Spleen (tissue), 11 donors: ENCODE measurements at regions not wholly inside any gene's neighbourhood (a gene's known extent, or its start where the extent isn't known, plus 50 kb on each side); places are given as distances from the start of the nearest gene placed in this dataset.

Source experiments
- DNase-seq: peaks from one replicate; pipeline ENCODE4 v3.0.0-alpha.2; 2020
- H3K27ac ChIP-seq, 8 donors: fragments of 200-600 bp; sonication (generic) in 7 of 8; 1 replicate in 4 of 8; 2 replicates in 4 of 8; pipeline versions ENCODE4 v1.5.0 to v1.8.0; 2016 to 2021; ENCODE audit warnings: inconsistent platforms in 4 of 8, mild to moderate bottlenecking in 4 of 8, moderate library complexity in 1 of 8
- H3K27me3 ChIP-seq, 7 donors: fragments of 200-600 bp; sonication (generic) in 6 of 7; replicated peaks in 1 of 7; 1 replicate in 4 of 7; 2 replicates in 3 of 7; pipeline versions ENCODE4 v1.5.0 to v1.8.0; 2016 to 2021; ENCODE audit warnings: inconsistent platforms in 3 of 7, mild to moderate bottlenecking in 1 of 7
- H3K36me3 ChIP-seq, 6 donors: fragments of 200-600 bp; sonication (generic) in 5 of 6; 1 replicate in 4 of 6; 2 replicates in 2 of 6; pipeline versions ENCODE4 v1.5.0 to v1.8.0; 2016 to 2021; ENCODE audit warnings: inconsistent platforms in 2 of 6
- H3K4me1 ChIP-seq, 6 donors: fragments of 200-600 bp; sonication (generic) in 5 of 6; 1 replicate in 3 of 6; 2 replicates in 3 of 6; pipeline versions ENCODE4 v1.5.0 to v1.8.0; 2016 to 2021; ENCODE audit warnings: inconsistent platforms in 3 of 6
- H3K4me3 ChIP-seq, 8 donors: fragments of 200-600 bp; sonication (generic) in 7 of 8; 1 replicate in 4 of 8; 2 replicates in 4 of 8; pipeline versions ENCODE4 v1.5.0 to v1.8.0; 2016 to 2021; ENCODE audit warnings: inconsistent platforms in 4 of 8, mild to moderate bottlenecking in 4 of 8, moderate library complexity in 2 of 8
- H3K9me3 ChIP-seq, 8 donors: fragments of 200-600 bp; sonication (generic) in 7 of 8; 1 replicate in 4 of 8; 2 replicates in 4 of 8; pipeline versions ENCODE4 v1.5.0 to v1.8.0; 2016 to 2021; ENCODE audit warnings: inconsistent platforms in 4 of 8
- POLR2A ChIP-seq, 3 donors: fragments of 450-650 bp; IDR thresholded peaks; one replicate each; pipeline ENCODE4 v1.5.1; 2017; ENCODE audit warnings: antibody characterized with exemption in 3 of 3, mild to moderate bottlenecking in 1 of 3
- POLR2AphosphoS5 ChIP-seq, 3 donors: sonication (generic); formaldehyde crosslinking; IDR thresholded peaks; one replicate each; pipeline ENCODE4 v1.5.1; 2017; ENCODE audit warnings: antibody characterized with exemption in 3 of 3
- WGBS, 5 donors: extraction: QIAGEN DNeasy Blood & Tissue Kit in 3 of 5; methylation state at CpG; one replicate each; pipeline versions ENCODE4 v1.1.5 to v1.1.7; 2013 to 2018; 5-methylcytosine and 5-hydroxymethylcytosine counted together
- intact Hi-C: fragments of 100-400 bp; cut with DNase I; formaldehyde crosslinking; loops from one replicate; pipeline ENCODE4 v1.15.0; 2023; ENCODE audit warnings: low total_unique reads
- TF ChIP-seq, protein P1 (sequence below), 11 experiments: fragments of 200-600 bp in 7 of 11; fragments of 450-650 bp in 4 of 11; sonication (generic) in 4 of 11; IDR thresholded peaks in 8 of 11; conservative IDR thresholded peaks in 3 of 11; 1 replicate in 7 of 11; 2 replicates in 4 of 11; pipeline versions ENCODE4 v1.4.0 to v1.8.0; 2016 to 2021; ENCODE audit warnings: antibody characterized with exemption in 11 of 11, inconsistent platforms in 4 of 11, mild to moderate bottlenecking in 1 of 11
- donor health status: healthy with polysubstance abuse.
- donor health status: DM: no; HTN: no; CAD: no; lungs with moderate emphysema.
- donor health status: DM: no; HTN: no; CAD: no.
- donor health status: Bipolar disorder and iron deficiency.
- donor health status: healthy.
- donor health status: DM: no; HTN: no; CAD: no.
- donor health status: DM: yes; HTN: yes; CAD: no.

DNA sequence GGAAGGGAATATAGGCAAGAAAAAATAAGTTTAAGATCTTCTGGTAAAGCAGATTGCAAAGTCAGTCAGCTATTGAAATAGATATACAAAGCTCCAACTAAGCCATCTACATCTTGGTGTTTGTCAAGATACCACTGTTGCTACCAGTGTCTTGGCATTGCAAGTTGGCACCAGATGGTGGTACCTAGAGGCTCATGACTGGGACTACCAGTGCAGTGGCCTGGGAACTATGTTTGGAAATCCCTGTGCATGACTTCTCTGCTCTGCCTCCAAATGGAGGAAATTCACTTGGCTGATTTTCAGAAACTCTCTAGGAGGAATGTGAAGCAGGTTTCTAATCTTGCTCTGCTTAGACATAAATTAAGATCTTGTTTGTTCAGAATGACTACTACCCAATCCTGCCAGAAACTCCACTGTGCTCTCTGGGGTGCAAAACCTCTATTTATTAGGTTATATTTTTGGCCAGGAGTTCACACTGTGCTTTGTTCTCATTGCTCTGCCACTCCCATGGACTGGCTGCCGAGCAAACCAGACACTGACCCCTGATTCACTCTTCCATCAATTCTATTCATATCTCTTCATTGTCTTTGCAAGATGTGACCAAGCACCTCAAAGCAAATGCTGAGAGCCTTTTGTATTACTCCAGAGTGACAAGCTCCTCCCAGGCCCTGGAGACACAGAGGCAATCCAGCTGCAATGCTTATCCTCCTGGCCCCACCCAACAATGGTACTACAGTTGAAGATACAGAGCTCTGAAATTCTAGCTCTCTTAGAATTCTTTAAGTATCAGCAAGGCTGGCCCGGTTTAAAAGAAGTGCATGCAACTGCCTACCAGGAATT, 272.3 kb upstream of the FGF16 start:
- Histone ChIP-seq H3K4me1 (no peaks in the 10 kb centered on the region), H3K27ac (no peak overlapping the region), H3K36me3 (no peaks in the 10 kb centered on the region), H3K9me3 (no peaks in the 10 kb centered on the region), H3K27me3 (no peaks in the 10 kb centered on the region), H3K4me3 (no peak overlapping the region)
- WGBS, 5 donors = 57 to 90% (median 68%) methylated on average over 2 of the region's 2 CpGs
- TF ChIP-seq, protein P1, sequence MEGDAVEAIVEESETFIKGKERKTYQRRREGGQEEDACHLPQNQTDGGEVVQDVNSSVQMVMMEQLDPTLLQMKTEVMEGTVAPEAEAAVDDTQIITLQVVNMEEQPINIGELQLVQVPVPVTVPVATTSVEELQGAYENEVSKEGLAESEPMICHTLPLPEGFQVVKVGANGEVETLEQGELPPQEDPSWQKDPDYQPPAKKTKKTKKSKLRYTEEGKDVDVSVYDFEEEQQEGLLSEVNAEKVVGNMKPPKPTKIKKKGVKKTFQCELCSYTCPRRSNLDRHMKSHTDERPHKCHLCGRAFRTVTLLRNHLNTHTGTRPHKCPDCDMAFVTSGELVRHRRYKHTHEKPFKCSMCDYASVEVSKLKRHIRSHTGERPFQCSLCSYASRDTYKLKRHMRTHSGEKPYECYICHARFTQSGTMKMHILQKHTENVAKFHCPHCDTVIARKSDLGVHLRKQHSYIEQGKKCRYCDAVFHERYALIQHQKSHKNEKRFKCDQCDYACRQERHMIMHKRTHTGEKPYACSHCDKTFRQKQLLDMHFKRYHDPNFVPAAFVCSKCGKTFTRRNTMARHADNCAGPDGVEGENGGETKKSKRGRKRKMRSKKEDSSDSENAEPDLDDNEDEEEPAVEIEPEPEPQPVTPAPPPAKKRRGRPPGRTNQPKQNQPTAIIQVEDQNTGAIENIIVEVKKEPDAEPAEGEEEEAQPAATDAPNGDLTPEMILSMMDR (IDR thresholded peaks at IDR 0.05 in 8 of 11, conservative IDR thresholded peaks at IDR 0.05 in 3 of 11) = no peak
- no peak for TF ChIP-seq POLR2AphosphoS5 (IDR thresholded peaks at IDR 0.05)
- TF ChIP-seq POLR2A (IDR thresholded peaks at IDR 0.05) = no peak
- intact Hi-C loops = no loop called here
- no peak for DNase-seq

DNA sequence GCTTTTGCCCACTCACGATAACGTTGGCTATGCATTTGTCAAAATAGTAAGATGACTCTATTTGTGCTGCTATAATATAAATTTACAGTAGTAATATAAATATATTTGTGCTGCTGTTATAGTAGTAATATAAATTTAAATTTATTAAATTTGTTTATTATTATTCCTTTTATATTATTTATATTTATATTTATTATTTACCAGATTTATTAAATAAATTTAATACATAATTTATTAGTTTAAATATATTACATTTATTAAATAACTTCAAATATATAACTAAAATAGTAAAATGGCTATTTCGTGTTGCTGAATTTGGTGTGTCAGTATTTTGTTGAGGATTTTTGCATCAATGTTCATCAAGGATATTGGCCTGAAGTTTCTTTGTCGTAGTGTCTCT, 246.5 kb upstream of the FGF16 start:
- Histone ChIP-seq H3K4me3 (no peak overlapping the region), H3K27ac (no peak overlapping the region), H3K36me3 (no peaks in the 10 kb centered on the region), H3K27me3 (no peaks in the 10 kb centered on the region), H3K4me1 (no peaks in the 10 kb centered on the region), H3K9me3 (peaks cover 0 to 13% (median 0%) of the 10 kb centered on the region in 8 donors)
- TF ChIP-seq POLR2A (IDR thresholded peaks at IDR 0.05) = no peak
- no peak for TF ChIP-seq POLR2AphosphoS5 (IDR thresholded peaks at IDR 0.05)
- TF ChIP-seq, protein P1 (IDR thresholded peaks at IDR 0.05 in 8 of 11, conservative IDR thresholded peaks at IDR 0.05 in 3 of 11) = no peak
- WGBS, 5 donors = 77 to 93% (median 82%) methylated on average over 4 of the region's 4 CpGs
- no peak for DNase-seq
- intact Hi-C loops = no loop called here

DNA sequence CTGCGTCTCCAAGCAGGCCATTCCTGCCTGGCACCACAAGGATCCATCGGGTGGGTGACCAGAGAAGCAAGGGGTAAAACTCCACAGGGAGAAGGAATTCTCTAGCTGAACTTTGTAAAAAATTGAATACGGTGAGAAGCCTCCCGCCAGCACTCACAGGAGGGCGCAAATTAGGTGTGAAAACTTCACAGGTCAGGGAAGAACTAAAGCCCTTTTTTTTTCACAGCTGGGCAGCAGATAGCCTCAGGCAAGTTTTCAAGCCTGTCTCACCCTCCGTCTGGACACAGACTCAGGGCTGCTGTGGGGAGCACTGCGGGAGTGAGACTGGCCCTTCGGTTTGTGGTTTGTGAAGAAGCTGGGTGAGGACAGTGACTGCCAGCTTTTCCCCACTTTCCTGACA, 224.1 kb upstream of the FGF16 start:
- intact Hi-C loops = no loop called here
- Histone ChIP-seq H3K4me1 (no peaks in the 10 kb centered on the region), H3K36me3 (no peaks in the 10 kb centered on the region), H3K4me3 (no peak overlapping the region), H3K9me3 (peaks cover 0 to 8% (median 0%) of the 10 kb centered on the region in 8 donors), H3K27ac (no peak overlapping the region), H3K27me3 (peaks cover 0 to 7% (median 0%) of the 10 kb centered on the region in 7 donors)
- TF ChIP-seq, protein P1 (IDR thresholded peaks at IDR 0.05 in 8 of 11, conservative IDR thresholded peaks at IDR 0.05 in 3 of 11) = no peak
- TF ChIP-seq POLR2A (IDR thresholded peaks at IDR 0.05) (no peak), POLR2AphosphoS5 (IDR thresholded peaks at IDR 0.05) (no peak)
- no peak for DNase-seq
- WGBS, 5 donors = 15 to 53% (median 37%) methylated on average over 5 to 8 of the region's 8 CpGs

DNA sequence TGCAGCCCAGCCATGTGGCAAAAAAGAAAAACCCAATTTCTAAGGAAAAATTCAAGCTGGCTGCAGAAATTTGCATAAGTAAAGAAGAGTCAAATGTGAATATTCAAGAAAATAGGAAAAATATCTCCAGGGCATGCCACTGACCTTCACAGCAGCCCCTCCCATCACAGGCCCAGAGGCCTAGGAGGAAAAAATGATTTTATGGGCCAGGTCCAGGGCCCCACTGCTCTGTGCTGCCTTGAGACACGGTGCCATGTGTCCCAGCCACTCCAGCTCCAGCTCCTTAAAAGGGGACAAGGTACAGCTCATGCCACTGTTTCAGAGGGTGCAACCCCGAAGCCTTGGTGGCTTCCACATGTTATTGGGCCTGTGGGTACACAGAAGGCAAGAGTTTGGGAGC, 182.7 kb upstream of the FGF16 start:
- H3K27ac ChIP-seq = no peak overlapping the region
- WGBS, 5 donors = 27 to 65% (median 40%) methylated on average over 2 of the region's 2 CpGs
- H3K4me1 ChIP-seq = no peaks in the 10 kb centered on the region
- no peaks in the 10 kb centered on the region for H3K27me3 ChIP-seq
- intact Hi-C loops = no loop called here
- no peak overlapping the region for H3K4me3 ChIP-seq
- no peak for DNase-seq
- no peaks in the 10 kb centered on the region for H3K36me3 ChIP-seq
- TF ChIP-seq POLR2A (IDR thresholded peaks at IDR 0.05) (no peak), POLR2AphosphoS5 (IDR thresholded peaks at IDR 0.05) (no peak)
- TF ChIP-seq, protein P1 (IDR thresholded peaks at IDR 0.05 in 8 of 11, conservative IDR thresholded peaks at IDR 0.05 in 3 of 11) = no peak
- peaks cover 0 to 67% (median 32%) of the 10 kb centered on the region in 8 donors for H3K9me3 ChIP-seq
